GM12872 (cell line): ENCODE measurements at regions not wholly inside any gene's neighbourhood (a gene's known extent, or its start where the extent isn't known, plus 50 kb on each side); places are given as distances from the start of the nearest gene placed in this dataset.

Experiments used
- CTCF ChIP-seq: IDR thresholded peaks from 3 replicates; pipeline ENCODE4 v1.5.1; 2011; ENCODE audit warnings: low read depth, mild to moderate bottlenecking, low read length, moderate library complexity; ENCODE audit not compliant: insufficient read depth

- no peak for TF ChIP-seq CTCF
These were observed 310.0 kb upstream of the AADAT start for GRCh38 chr4:170399581-170400293.

GRCh38 chr4:170398218-170398617, 308.5 kb upstream of the AADAT start:
- TF ChIP-seq CTCF: no peak

- TF ChIP-seq CTCF: no peak
These were observed 306.0 kb upstream of the AADAT start for GRCh38 chr4:170395773-170396172.

GRCh38 chr4:170391066-170391740, 301.4 kb upstream of the AADAT start:
- no peak for TF ChIP-seq CTCF

- no peak for TF ChIP-seq CTCF
These were observed 299.7 kb upstream of the AADAT start for GRCh38 chr4:170389411-170389810.

- TF ChIP-seq CTCF: no peak
These were observed 298.5 kb upstream of the AADAT start for GRCh38 chr4:170388255-170388654.

- TF ChIP-seq CTCF: no peak
These were observed 297.2 kb upstream of the AADAT start for GRCh38 chr4:170386971-170387370.
